Activated T-cell treated with anti-CD3 and anti-CD28 coated beads for 4 hours (primary cell): ENCODE measurements at regions not wholly inside any gene's neighbourhood (a gene's known extent, or its start where the extent isn't known, plus 50 kb on each side); places are given as distances from the start of the nearest gene placed in this dataset.
"Not testable (repeated sequence)": the region's sequence is repeated elsewhere in the genome, so short reads cannot be mapped to it uniquely, and the experiment has no call there.

Experiments
- DNase-seq: peaks from one replicate; pipeline ENCODE4 v3.0.0-alpha.2; 2020

DNA sequence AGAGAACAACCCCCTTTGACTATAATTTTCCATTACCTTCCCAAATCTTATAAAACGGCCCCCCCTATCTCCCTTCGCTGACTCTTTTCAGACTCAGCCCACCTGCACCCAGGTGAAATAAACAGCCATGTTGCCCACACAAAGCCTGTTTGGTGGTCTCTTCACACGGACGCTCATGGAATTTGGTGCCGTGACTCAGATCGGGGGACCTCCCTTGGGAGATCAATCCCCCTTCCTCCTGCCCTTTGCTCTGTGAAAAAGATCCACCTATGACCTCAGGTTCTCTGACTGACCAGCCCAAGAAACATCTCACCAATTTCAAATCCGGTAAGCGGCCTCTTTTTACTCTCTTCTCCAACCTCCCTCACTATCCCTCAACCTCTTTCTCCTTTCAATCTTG lies 146.8 kb upstream of the TRIB2 start:
- DNase-seq = not testable (repeated sequence)

GRCh38 chr2:12577091-12577490 lies 139.6 kb upstream of the TRIB2 start:
- DNase-seq = no peak

DNA sequence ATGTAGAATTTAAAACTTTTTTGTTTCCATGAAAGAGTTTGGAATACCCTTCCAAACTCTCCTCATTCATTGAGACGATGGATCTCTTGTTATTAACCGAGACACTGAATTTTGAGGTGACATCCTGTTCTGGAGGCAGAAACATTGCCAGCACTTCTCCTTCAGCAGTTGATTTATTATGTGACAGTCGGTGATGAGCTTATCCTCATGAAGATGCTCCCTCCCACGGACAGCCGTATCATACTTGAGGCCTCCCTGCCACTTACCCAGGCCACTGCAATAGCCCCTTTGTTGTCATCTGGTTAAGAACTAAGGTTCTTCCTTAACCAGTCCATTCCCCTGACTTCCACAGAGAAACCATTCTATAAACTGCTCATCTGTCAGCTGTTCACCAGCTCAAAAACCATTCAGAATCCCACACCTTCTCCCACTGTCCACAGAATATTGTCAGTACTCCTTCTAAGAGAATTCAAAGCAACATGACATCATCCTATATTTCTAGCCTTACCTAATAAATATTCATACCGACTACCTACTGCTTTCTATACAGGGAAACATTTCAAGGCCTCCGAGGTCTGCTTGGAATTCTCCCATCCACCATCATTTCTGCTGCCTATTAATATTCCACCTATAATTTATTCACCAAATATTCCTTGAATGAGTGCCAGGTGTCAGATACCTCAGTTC lies 139.0 kb upstream of the TRIB2 start:
- no peak for DNase-seq

DNA sequence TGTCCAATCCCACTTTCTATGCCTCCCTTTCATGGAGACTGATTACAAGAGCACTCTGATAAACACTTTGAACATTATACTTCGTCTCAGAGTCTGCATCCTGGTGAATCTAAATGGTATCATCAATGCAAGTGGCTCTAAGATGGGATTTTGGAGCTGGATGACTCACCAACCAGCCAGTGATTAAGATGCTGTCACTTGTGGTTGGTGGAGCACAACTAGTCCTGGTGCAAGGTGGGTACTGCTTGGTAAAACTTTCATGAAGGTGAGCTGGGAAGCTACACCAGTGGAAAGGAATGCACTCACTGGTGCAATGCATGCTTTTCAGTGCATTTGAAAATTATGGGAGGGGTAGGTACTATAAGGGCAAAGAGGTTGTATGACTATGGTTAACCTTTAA lies 137.7 kb upstream of the TRIB2 start:
- no peak for DNase-seq

- DNase-seq = no peak
These were observed 132.4 kb upstream of the TRIB2 start for GRCh38 chr2:12584338-12584737.

- DNase-seq = no peak
These were observed 131.0 kb upstream of the TRIB2 start for GRCh38 chr2:12585784-12586183.

GRCh38 chr2:12587228-12587627 lies 129.5 kb upstream of the TRIB2 start:
- DNase-seq = no peak

GRCh38 chr2:12587729-12588522 lies 128.8 kb upstream of the TRIB2 start:
- DNase-seq = no peak

- DNase-seq = no peak
These were observed 127.8 kb upstream of the TRIB2 start for GRCh38 chr2:12588986-12589385.

GRCh38 chr2:12589802-12590320 lies 126.9 kb upstream of the TRIB2 start:
- no peak for DNase-seq

DNA sequence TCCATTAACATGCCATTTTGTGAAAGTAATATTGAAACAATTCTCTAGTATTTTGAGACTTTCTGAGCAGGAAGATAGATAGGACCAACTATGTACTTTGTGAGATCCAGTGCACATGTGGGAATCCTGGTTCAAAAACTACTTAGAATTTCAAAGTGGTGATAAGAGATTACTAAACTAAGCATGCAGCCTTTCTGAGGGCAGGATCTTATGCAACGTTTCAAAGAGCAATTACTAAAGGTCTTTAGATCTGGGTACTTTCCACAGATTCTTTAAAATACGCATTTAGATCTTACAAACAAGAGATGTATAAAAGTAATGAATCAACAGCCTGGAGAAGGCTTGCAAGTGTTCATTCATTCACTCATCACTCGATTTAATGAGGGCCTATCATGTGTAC lies 124.4 kb upstream of the TRIB2 start:
- DNase-seq = no peak

DNA sequence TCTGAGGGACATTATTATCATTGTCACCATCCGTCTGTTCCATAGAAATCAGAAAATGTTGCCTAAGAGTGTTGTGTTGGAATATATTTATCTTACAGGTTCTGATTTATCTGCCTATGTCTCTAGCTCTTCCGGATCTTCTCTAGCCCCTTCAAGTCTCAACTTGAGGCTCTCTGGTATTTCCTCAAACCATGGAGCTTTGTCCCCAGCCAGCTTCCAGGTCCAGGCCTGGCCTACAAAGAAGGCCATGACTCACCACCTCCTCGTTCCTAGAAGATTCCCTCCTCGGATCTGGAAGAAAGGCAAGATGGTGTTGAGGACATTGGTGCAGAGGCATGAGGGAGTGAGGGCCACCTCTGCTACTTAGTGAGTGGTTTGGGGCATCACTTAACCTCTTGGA lies 122.1 kb upstream of the TRIB2 start:
- no peak for DNase-seq

- DNase-seq = no peak
These were observed 120.0 kb upstream of the TRIB2 start for GRCh38 chr2:12596771-12597170.

GRCh38 chr2:12597610-12598009 lies 119.1 kb upstream of the TRIB2 start:
- no peak for DNase-seq

DNA sequence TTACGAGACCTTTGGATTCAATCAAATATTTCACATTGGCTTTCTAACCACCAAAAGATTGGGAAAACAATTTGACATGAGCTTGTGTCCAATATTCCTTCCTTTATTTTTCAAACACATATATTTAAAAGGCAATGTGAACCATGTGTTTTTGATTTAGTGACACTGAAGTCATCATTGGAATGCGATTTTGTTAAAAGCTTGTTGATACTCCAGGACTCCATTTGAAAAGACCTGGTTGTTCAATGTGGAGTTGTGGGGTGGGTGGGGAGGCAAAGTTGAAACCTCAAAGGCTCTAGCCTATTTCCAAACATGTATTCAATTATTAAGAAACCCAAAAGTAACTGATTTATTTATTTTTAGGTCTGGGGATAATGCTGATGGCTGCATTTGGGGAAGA lies 114.1 kb upstream of the TRIB2 start:
- DNase-seq = no peak

DNA sequence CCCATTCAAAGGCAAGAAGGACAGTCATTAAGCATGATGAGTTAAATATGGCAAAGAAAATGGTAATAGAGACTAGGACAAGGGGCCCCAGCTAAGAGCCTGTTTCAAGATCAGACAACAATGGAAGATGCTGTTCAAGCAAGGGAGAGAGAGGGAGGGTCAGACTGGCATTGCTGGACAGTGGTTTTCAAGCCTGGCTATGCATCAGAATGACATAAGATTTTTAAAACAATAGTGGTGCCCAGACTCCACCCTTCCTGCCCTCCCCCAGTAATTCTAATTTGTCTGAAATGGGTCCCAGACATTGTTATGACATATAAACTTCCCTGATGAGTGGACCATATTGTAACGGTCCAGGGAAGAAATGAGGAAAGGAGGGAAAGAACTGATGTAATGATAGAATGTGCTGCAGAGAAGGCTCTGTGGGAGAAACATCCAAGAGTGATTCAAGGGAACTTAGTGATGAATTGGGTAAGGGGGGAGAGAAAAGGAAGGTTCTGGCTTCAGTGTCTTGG lies 112.9 kb upstream of the TRIB2 start:
- no peak for DNase-seq

- no peak for DNase-seq
These were observed 112.4 kb upstream of the TRIB2 start for GRCh38 chr2:12604341-12604740.

DNA sequence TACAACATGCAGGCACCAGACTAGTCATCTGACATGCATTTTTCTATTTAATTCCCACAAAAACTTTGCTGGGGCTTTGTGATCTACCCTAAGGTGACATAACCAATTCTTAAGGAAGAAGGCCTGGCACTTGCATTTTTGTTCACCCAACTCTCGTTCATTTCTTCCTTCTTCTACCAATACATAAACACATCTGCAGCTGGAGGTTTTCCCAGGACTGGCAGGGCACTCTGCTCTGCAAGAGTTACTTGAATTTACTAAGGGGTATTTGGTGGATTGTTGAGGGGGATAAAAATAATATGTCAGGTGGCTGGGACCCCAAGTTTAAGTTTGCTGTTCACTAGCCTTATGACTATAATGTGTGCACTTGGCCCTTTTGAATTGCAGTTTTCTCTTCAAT lies 111.4 kb upstream of the TRIB2 start:
- no peak for DNase-seq

DNA sequence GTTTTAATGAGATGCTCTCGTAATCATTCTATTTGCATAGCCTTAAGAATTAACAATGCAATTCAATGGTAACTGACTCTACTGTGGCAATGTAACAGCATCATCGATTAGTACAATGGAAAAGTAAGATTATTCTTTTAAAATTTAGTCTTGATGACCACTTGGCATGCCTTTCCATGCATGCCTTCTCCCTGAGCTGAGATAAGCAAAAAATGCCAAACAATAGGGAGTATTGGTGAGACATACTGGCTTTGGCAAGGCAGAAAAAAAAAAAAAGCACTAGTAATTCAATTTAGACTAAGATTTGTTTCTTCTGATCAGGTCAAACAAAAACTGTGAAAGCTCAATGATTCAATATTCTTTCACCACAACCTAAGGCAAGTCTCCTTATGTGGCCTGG lies 110.8 kb upstream of the TRIB2 start:
- no peak for DNase-seq

- DNase-seq = no peak
These were observed 110.2 kb upstream of the TRIB2 start for GRCh38 chr2:12606472-12607000.

GRCh38 chr2:12607971-12608370 lies 108.8 kb upstream of the TRIB2 start:
- no peak for DNase-seq

- DNase-seq = no peak
These were observed 106.4 kb upstream of the TRIB2 start for GRCh38 chr2:12610314-12610713.

- no peak for DNase-seq
These were observed 104.6 kb upstream of the TRIB2 start for GRCh38 chr2:12612168-12612567.

DNA sequence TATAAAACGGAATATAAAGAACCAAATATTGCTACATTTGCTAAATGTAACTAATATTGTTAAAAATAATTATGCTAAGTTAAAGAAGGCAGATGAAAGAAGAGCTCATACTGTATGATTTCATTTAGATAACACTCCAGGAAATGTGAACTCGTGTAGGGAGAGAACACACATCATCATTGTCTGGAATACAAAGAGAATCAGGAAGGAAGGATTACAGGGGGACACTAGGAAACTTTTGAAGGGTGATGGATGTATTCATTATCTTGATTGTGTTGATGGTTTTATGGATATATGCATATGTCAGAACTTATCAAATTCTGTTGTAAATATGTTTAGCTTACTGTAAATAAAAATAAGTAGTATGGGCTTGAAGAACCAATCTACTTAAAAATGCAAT lies 104.1 kb upstream of the TRIB2 start:
- no peak for DNase-seq
